ENCODE measurements at regions not wholly inside any gene's neighbourhood (a gene's known extent, or its start where the extent isn't known, plus 50 kb on each side); places are given as distances from the start of the nearest gene placed in this dataset.

DNA sequence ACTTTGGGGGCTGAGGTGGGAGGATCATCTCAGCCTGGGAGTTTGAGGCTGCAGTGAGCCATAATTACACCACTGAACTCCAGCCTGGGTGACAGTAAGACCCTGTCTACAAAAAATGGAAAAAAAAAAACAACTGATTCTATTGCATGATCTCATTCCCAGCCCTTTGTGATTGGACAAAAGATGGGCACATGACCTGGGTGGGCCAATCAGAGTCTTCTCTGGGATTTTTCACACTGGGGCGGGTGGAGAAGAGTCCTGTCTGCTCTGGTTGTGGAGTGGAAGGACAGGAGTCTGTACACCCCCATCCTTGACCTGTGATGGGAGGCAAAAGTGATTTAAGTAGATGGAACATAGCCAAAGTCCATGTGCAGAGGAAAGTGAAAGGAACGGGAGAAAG lies 170.5 kb downstream of the UQCRFS1 start:
- no peaks in the 10 kb centered on the region for H3K79me1 ChIP-seq (ENCODE audit: insufficient read depth, low read depth, low read length, poor library complexity, severe bottlenecking)
- no peak overlapping the region for H3K23ac ChIP-seq (ENCODE audit: insufficient read length, low read depth, low read length)
- H3K14ac ChIP-seq (ENCODE audit: insufficient read depth, low read length) = no peak overlapping the region
- no peak overlapping the region for H3K9ac ChIP-seq (ENCODE audit: extremely low read depth, insufficient read length, low read length)
- Mint-ChIP-seq H3K4me3 (no peak overlapping the region; a peak in 1 of 5 replicates), H3K9me3 (peaks cover 0 to 3% of the 10 kb centered on the region in 2 experiments; a peak in 1 of 5 replicates), H3K4me1 (peaks cover 50 to 53% of the 10 kb centered on the region in 2 experiments), H3K27ac (no peak overlapping the region; a peak in 1 of 7 replicates), H3K36me3 (ENCODE audit: insufficient read depth in 1 of 3, low read depth in 3 of 3) (peaks cover 0 to 2% (median 0%) of the 10 kb centered on the region in 3 experiments; a peak in 1 of 7 replicates), H3K27me3 (ENCODE audit: low read depth) (no peaks in the 10 kb centered on the region; the same call in none of the 2 replicates)
- H3K79me2 ChIP-seq (ENCODE audit: insufficient read depth, low read length) = no peaks in the 10 kb centered on the region
- H3K23me2 ChIP-seq (ENCODE audit: insufficient read length, low read depth, low read length, poor library complexity, severe bottlenecking) = no peaks in the 10 kb centered on the region
- no peak overlapping the region for H2BK20ac ChIP-seq (ENCODE audit: low read depth, low read length, poor library complexity, severe bottlenecking)
- H3K27me3 ChIP-seq (ENCODE audit: insufficient read depth, low read length) = no peaks in the 10 kb centered on the region
- H3K4me2 ChIP-seq (ENCODE audit: insufficient read depth, insufficient read length, low read length) = no peak overlapping the region
- H4K91ac ChIP-seq (ENCODE audit: insufficient read length, low read depth, low read length) = no peak overlapping the region
- H4K5ac ChIP-seq (ENCODE audit: insufficient read length, low read depth, low read length) = no peak overlapping the region
- no peak overlapping the region for H2AFZ ChIP-seq (ENCODE audit: low read length)
- no peak for DNase-seq
- no peak overlapping the region for H3T11ph ChIP-seq (ENCODE audit: low read length)
- no CpG with 5 or more reads among the region's 2 CpGs for WGBS (ENCODE audit: extremely low coverage, insufficient read length, low lambda C conversion rate)
- no peak overlapping the region for H2BK120ac ChIP-seq (ENCODE audit: low read depth, low read length, poor library complexity, severe bottlenecking)
- no peak overlapping the region for H3K18ac ChIP-seq (ENCODE audit: insufficient read length, low read depth, low read length)
- no peaks in the 10 kb centered on the region for H4K20me1 ChIP-seq (ENCODE audit: control insufficient read depth, insufficient read depth, insufficient read length)
- H2AK5ac ChIP-seq (ENCODE audit: insufficient read length, low read length) = no peak overlapping the region
- no peak overlapping the region for H3K27ac ChIP-seq (ENCODE audit: insufficient read length, low read depth, low read length)
- H3K56ac ChIP-seq (ENCODE audit: insufficient read length, low read depth, low read length) = no peak overlapping the region
- H3K4ac ChIP-seq (ENCODE audit: low read depth, low read length) = no peak overlapping the region
- H4K8ac ChIP-seq (replicated peaks; ENCODE audit: insufficient read length, low read depth, low read length) = no peak overlapping the region
- no peaks in the 10 kb centered on the region for H3K9me3 ChIP-seq (ENCODE audit: control insufficient read depth, low read depth, low read length)
- H2BK12ac ChIP-seq (ENCODE audit: insufficient read length, low read depth, low read length) = no peak overlapping the region
- TF ChIP-seq, protein P1, sequence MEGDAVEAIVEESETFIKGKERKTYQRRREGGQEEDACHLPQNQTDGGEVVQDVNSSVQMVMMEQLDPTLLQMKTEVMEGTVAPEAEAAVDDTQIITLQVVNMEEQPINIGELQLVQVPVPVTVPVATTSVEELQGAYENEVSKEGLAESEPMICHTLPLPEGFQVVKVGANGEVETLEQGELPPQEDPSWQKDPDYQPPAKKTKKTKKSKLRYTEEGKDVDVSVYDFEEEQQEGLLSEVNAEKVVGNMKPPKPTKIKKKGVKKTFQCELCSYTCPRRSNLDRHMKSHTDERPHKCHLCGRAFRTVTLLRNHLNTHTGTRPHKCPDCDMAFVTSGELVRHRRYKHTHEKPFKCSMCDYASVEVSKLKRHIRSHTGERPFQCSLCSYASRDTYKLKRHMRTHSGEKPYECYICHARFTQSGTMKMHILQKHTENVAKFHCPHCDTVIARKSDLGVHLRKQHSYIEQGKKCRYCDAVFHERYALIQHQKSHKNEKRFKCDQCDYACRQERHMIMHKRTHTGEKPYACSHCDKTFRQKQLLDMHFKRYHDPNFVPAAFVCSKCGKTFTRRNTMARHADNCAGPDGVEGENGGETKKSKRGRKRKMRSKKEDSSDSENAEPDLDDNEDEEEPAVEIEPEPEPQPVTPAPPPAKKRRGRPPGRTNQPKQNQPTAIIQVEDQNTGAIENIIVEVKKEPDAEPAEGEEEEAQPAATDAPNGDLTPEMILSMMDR (conservative IDR thresholded peaks at IDR 0.05) = no peak
- peaks cover 8% of the 10 kb centered on the region; the same call in 1 of the 2 replicates for H3K4me1 ChIP-seq (ENCODE audit: insufficient read depth, low read length)
- no peak overlapping the region for H2BK15ac ChIP-seq (ENCODE audit: low read depth, low read length)
- H2BK5ac ChIP-seq (ENCODE audit: insufficient read length, low read length) = no peak overlapping the region
